WTC11 (cell line): ENCODE measurements at regions not wholly inside any gene's neighbourhood (a gene's known extent, or its start where the extent isn't known, plus 50 kb on each side); places are given as distances from the start of the nearest gene placed in this dataset.

Experiments
- ATAC-seq: fragments of 200-7000 bp; cut with Tn5 transposase; 2 replicates; pipeline ENCODE4 v1.10.0; 2021; ENCODE audit warnings: mild to moderate bottlenecking, moderate library complexity
- CTCF ChIA-PET: fragments of 300-600 bp; sonication (Branson Sonifier 250); formaldehyde crosslinking; loops from one replicate; lab custom pipeline; 2021; ENCODE audit warnings: antibody characterized with exemption; lab: Charles Lee
- POLR2A ChIA-PET: fragments of 350-600 bp; sonication (Branson Sonifier 250); formaldehyde crosslinking; loops from one replicate; lab custom pipeline; 2021; ENCODE audit warnings: antibody characterized with exemption; lab: Charles Lee
- DNase-seq: peaks from one replicate; pipeline ENCODE4 v3.0.0; 2021; ENCODE audit warnings: low spot score
- H3K27ac Mint-ChIP-seq: 2 replicates; pipeline ENCODE4 v1.8.0; 2021; ENCODE audit warnings: mixed read lengths
- H3K27me3 Mint-ChIP-seq: 2 replicates; pipeline ENCODE4 v1.8.0; 2021; ENCODE audit warnings: low read depth, mild to moderate bottlenecking, moderate library complexity, mixed read lengths
- H3K36me3 Mint-ChIP-seq: 2 replicates; pipeline ENCODE4 v1.8.0; 2021; ENCODE audit warnings: mixed read lengths
- H3K4me1 Mint-ChIP-seq: 2 replicates; pipeline ENCODE4 v1.8.0; 2022; ENCODE audit warnings: mixed read lengths
- H3K4me3 Mint-ChIP-seq: 2 replicates; pipeline ENCODE4 v1.8.0; 2021; ENCODE audit warnings: mild to moderate bottlenecking, moderate library complexity, mixed read lengths
- H3K9me3 Mint-ChIP-seq: 2 replicates; pipeline ENCODE4 v1.8.0; 2021; ENCODE audit warnings: mixed read lengths
- ATF1 ChIP-seq: sonication (generic); formaldehyde crosslinking; IDR thresholded peaks from 2 replicates; pipeline ENCODE4 v1.8.1; 2023; ENCODE audit warnings: mild to moderate bottlenecking, moderate library complexity, missing genetic modification reagents
- CREB1 ChIP-seq: sonication (generic); formaldehyde crosslinking; IDR thresholded peaks from 2 replicates; pipeline ENCODE4 v1.8.0; 2023; ENCODE audit warnings: mild to moderate bottlenecking, missing genetic modification reagents
- ETV6 ChIP-seq: sonication (generic); formaldehyde crosslinking; IDR thresholded peaks from 2 replicates; pipeline ENCODE4 v1.8.1; 2022; ENCODE audit warnings: mild to moderate bottlenecking, missing genetic modification reagents
- MXD4 ChIP-seq: fragments of 250-450 bp; sonication (Bioruptor Pico); IDR thresholded peaks from 2 replicates; pipeline ENCODE4 v1.8.0; 2021; ENCODE audit warnings: mild to moderate bottlenecking, moderate library complexity, borderline replicate concordance
- NFYB ChIP-seq: sonication (generic); formaldehyde crosslinking; conservative IDR thresholded peaks from 2 replicates; pipeline ENCODE4 v1.8.0; 2022; ENCODE audit warnings: low read depth, missing genetic modification reagents
- ZNF232 ChIP-seq: sonication (generic); formaldehyde crosslinking; IDR thresholded peaks from 2 replicates; pipeline ENCODE4 v1.8.0; 2022; ENCODE audit warnings: mild to moderate bottlenecking, missing genetic modification reagents
- ZNF317 ChIP-seq: sonication (generic); formaldehyde crosslinking; IDR thresholded peaks from 2 replicates; pipeline ENCODE4 v1.8.1; 2023; ENCODE audit warnings: low read depth, mild to moderate bottlenecking, moderate library complexity, missing genetic modification reagents, borderline replicate concordance
- ZNF671 ChIP-seq: fragments of 250-450 bp; sonication (Bioruptor Pico); IDR thresholded peaks from 2 replicates; pipeline ENCODE4 v1.8.0; 2021; ENCODE audit warnings: mild to moderate bottlenecking
- TF ChIP-seq, protein P1 (sequence below): fragments of 250-450 bp; sonication (Bioruptor Pico); IDR thresholded peaks from 2 replicates; pipeline ENCODE4 v1.9.0; 2021; ENCODE audit warnings: mild to moderate bottlenecking, borderline replicate concordance
- TF ChIP-seq, protein P2 (sequence below): sonication (generic); formaldehyde crosslinking; IDR thresholded peaks from 2 replicates; pipeline ENCODE4 v1.8.0; 2023; ENCODE audit warnings: missing genetic modification reagents
- TF ChIP-seq, protein P3 (sequence below): sonication (generic); formaldehyde crosslinking; IDR thresholded peaks from 2 replicates; pipeline ENCODE4 v1.8.1; 2023; ENCODE audit warnings: mild to moderate bottlenecking, missing genetic modification reagents, moderate library complexity
- TF ChIP-seq, protein P4 (sequence below): sonication (generic); formaldehyde crosslinking; conservative IDR thresholded peaks from 2 replicates; pipeline ENCODE4 v1.8.1; 2023; ENCODE audit warnings: mild to moderate bottlenecking, low read depth, missing genetic modification reagents, moderate library complexity
- TF ChIP-seq, protein P5 (sequence below): sonication (generic); formaldehyde crosslinking; IDR thresholded peaks from 2 replicates; pipeline ENCODE4 v1.8.1; 2023; ENCODE audit warnings: mild to moderate bottlenecking, missing genetic modification reagents

DNA sequence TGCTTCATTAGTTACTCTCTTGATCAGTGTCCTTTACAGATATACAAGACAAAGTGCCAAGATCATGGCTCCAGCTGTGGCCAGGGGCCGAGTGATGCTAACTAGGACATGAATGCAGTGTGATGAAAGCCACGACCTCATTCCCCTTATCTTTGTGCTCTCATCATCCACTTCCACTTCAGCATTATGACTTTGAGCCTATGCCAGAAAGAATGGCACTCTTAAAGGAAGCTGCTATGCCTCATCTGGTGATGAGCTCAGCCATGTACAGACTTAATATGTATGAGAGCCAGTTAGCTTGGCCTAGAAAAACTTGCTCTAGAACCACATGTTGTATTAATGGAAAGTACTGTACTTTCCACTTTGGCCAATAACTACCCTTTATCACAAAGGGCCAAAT, 179.1 kb downstream of the TOX3 start:
- no peak overlapping the region for H3K27ac Mint-ChIP-seq
- peaks cover 7% of the 10 kb centered on the region for H3K9me3 Mint-ChIP-seq
- H3K4me1 Mint-ChIP-seq: no peaks in the 10 kb centered on the region
- TF ChIP-seq, protein P1, sequence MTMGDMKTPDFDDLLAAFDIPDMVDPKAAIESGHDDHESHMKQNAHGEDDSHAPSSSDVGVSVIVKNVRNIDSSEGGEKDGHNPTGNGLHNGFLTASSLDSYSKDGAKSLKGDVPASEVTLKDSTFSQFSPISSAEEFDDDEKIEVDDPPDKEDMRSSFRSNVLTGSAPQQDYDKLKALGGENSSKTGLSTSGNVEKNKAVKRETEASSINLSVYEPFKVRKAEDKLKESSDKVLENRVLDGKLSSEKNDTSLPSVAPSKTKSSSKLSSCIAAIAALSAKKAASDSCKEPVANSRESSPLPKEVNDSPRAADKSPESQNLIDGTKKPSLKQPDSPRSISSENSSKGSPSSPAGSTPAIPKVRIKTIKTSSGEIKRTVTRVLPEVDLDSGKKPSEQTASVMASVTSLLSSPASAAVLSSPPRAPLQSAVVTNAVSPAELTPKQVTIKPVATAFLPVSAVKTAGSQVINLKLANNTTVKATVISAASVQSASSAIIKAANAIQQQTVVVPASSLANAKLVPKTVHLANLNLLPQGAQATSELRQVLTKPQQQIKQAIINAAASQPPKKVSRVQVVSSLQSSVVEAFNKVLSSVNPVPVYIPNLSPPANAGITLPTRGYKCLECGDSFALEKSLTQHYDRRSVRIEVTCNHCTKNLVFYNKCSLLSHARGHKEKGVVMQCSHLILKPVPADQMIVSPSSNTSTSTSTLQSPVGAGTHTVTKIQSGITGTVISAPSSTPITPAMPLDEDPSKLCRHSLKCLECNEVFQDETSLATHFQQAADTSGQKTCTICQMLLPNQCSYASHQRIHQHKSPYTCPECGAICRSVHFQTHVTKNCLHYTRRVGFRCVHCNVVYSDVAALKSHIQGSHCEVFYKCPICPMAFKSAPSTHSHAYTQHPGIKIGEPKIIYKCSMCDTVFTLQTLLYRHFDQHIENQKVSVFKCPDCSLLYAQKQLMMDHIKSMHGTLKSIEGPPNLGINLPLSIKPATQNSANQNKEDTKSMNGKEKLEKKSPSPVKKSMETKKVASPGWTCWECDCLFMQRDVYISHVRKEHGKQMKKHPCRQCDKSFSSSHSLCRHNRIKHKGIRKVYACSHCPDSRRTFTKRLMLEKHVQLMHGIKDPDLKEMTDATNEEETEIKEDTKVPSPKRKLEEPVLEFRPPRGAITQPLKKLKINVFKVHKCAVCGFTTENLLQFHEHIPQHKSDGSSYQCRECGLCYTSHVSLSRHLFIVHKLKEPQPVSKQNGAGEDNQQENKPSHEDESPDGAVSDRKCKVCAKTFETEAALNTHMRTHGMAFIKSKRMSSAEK: no peak
- no peak for TF ChIP-seq CREB1 (CRISPR knock-in tag)
- TF ChIP-seq NFYB: no peak
- TF ChIP-seq MXD4 (CRISPR knock-in tag): no peak
- no peak for TF ChIP-seq ATF1 (CRISPR knock-in tag)
- TF ChIP-seq, all 79 proteins: peak for 0
- Mint-ChIP-seq H3K27me3 (no peaks in the 10 kb centered on the region), H3K36me3 (no peaks in the 10 kb centered on the region), H3K4me3 (no peak overlapping the region)
- no peak for ATAC-seq
- DNase-seq: no peak
- ChIA-PET POLR2A (no interaction called here), CTCF (no interaction called here)

DNA sequence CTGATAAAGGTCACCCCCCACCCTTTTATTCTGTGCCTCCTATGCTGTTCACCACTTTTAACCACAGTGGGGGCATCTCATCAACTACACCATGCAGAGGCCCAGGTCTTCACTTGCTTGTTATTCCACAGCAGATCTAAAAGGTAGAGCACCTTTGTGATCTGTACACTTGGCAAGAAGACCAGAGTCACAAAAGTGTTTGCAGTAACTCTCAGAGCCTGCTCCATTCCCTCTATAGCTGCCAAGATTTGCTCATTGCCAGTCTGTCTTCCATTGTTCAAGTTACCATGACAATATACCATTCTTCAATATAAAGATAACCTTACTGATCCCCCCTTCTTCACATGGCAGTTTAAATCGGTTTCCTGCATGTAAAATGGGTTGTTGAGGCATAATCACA, 180.0 kb downstream of the TOX3 start:
- POLR2A ChIA-PET: no interaction called here
- Mint-ChIP-seq H3K36me3 (no peaks in the 10 kb centered on the region), H3K27me3 (no peaks in the 10 kb centered on the region), H3K9me3 (peaks cover 4% of the 10 kb centered on the region), H3K4me1 (no peaks in the 10 kb centered on the region), H3K27ac (no peak overlapping the region), H3K4me3 (no peak overlapping the region)
- TF ChIP-seq, protein P2, sequence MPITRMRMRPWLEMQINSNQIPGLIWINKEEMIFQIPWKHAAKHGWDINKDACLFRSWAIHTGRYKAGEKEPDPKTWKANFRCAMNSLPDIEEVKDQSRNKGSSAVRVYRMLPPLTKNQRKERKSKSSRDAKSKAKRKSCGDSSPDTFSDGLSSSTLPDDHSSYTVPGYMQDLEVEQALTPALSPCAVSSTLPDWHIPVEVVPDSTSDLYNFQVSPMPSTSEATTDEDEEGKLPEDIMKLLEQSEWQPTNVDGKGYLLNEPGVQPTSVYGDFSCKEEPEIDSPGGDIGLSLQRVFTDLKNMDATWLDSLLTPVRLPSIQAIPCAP (CRISPR knock-in tag): no peak
- ATAC-seq: no peak
- DNase-seq: no peak
- CTCF ChIA-PET: no interaction called here

DNA sequence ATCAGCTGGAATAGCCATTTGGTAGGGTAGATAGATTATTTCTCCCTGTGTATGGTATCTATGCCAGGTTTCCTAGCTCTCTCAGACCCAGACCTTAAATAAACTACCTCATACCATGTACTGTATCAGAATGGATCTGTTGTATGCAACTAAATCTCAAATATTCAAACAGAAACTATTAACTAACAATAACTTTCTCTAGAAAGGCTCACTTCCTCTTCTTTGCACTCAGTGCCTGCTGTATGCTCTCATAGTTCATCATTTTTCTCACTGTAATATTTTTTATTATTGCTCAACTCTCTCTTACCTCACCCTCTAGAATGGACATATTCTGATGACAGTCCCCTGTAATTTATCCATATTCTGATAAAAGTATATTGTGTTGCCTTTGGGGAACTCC, 182.4 kb downstream of the TOX3 start:
- Mint-ChIP-seq H3K27me3 (no peaks in the 10 kb centered on the region; the same call in 1 of the 2 replicates), H3K27ac (no peak overlapping the region), H3K9me3 (peaks cover 19% of the 10 kb centered on the region), H3K4me1 (no peaks in the 10 kb centered on the region), H3K36me3 (no peaks in the 10 kb centered on the region), H3K4me3 (no peak overlapping the region)
- ChIA-PET POLR2A (no interaction called here), CTCF (no interaction called here)
- TF ChIP-seq ETV6 (CRISPR knock-in tag) (no peak), ZNF671 (CRISPR knock-in tag) (no peak), ZNF232 (CRISPR knock-in tag) (no peak), ZNF317 (CRISPR knock-in tag) (no peak)
- TF ChIP-seq, protein P3, sequence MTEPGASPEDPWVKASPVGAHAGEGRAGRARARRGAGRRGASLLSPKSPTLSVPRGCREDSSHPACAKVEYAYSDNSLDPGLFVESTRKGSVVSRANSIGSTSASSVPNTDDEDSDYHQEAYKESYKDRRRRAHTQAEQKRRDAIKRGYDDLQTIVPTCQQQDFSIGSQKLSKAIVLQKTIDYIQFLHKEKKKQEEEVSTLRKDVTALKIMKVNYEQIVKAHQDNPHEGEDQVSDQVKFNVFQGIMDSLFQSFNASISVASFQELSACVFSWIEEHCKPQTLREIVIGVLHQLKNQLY (CRISPR knock-in tag): no peak
- TF ChIP-seq, protein P4, sequence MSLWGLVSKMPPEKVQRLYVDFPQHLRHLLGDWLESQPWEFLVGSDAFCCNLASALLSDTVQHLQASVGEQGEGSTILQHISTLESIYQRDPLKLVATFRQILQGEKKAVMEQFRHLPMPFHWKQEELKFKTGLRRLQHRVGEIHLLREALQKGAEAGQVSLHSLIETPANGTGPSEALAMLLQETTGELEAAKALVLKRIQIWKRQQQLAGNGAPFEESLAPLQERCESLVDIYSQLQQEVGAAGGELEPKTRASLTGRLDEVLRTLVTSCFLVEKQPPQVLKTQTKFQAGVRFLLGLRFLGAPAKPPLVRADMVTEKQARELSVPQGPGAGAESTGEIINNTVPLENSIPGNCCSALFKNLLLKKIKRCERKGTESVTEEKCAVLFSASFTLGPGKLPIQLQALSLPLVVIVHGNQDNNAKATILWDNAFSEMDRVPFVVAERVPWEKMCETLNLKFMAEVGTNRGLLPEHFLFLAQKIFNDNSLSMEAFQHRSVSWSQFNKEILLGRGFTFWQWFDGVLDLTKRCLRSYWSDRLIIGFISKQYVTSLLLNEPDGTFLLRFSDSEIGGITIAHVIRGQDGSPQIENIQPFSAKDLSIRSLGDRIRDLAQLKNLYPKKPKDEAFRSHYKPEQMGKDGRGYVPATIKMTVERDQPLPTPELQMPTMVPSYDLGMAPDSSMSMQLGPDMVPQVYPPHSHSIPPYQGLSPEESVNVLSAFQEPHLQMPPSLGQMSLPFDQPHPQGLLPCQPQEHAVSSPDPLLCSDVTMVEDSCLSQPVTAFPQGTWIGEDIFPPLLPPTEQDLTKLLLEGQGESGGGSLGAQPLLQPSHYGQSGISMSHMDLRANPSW (CRISPR knock-in tag): no peak
- TF ChIP-seq, protein P5, sequence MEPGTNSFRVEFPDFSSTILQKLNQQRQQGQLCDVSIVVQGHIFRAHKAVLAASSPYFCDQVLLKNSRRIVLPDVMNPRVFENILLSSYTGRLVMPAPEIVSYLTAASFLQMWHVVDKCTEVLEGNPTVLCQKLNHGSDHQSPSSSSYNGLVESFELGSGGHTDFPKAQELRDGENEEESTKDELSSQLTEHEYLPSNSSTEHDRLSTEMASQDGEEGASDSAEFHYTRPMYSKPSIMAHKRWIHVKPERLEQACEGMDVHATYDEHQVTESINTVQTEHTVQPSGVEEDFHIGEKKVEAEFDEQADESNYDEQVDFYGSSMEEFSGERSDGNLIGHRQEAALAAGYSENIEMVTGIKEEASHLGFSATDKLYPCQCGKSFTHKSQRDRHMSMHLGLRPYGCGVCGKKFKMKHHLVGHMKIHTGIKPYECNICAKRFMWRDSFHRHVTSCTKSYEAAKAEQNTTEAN (CRISPR knock-in tag): no peak
- ATAC-seq (no peak), DNase-seq (no peak)
